ENCODE measurements at regions not wholly inside any gene's neighbourhood (a gene's known extent, or its start where the extent isn't known, plus 50 kb on each side); places are given as distances from the start of the nearest gene placed in this dataset.
"Not testable (repeated sequence)": the region's sequence is repeated elsewhere in the genome, so short reads cannot be mapped to it uniquely, and the experiment has no call there.

DNA sequence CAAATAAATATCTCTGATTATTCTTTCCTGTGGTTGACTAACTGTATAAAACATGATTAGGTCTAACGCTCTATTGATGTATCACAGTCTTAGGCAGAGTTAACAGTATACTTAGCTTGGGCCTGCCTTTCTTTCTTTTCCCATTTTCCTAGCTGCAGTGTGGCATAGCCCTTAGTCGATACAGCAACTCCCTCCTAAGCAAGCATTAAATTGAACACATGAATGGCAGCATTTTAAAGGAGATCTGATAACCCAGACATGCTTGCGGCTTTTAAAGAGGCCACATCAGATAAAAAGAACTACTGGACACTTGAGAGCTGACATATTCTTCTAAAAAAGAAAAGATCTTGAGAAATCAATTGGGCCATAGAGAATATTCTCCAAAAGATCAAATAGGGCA lies 312.0 kb upstream of the TMPRSS15 start:
- FAIRE-seq (no peak), DNase-seq (ENCODE audit: insufficient read length, low spot score) (no peak)
- no peak for TF ChIP-seq POLR2A (IDR thresholded peaks at IDR 0.05; ENCODE audit: low read depth, low read length)

- DNase-seq (ENCODE audit: insufficient read length, low spot score) (no peak), FAIRE-seq (peak; percentile 81)
- no peak for TF ChIP-seq POLR2A (IDR thresholded peaks at IDR 0.05; ENCODE audit: low read depth, low read length)
These were observed 313.1 kb upstream of the TMPRSS15 start for GRCh38 chr21:18716578-18717138.

- TF ChIP-seq POLR2A (IDR thresholded peaks at IDR 0.05; ENCODE audit: low read depth, low read length): no peak
- FAIRE-seq: no peak
- no peak for DNase-seq (ENCODE audit: insufficient read length, low spot score)
These were observed 318.6 kb upstream of the TMPRSS15 start for GRCh38 chr21:18722193-18722592.

DNA sequence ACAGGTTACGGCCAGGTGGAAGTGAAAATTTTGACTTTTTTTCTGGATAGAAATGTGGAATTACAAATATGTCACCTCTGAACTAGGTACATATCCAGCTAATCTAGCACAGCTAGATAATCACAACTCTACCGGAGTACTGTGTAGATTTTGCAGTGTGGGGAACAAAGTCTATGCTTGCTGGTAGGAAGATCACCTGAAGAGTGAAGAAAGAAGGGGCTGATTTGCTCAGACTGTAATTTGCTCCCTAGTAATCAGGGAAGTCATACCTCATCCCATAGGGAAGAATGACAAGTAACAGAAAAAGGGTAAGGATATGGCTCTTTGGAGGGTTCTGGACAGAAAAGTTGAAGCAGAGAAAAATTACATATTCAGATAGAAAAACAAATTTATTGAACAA lies 319.6 kb upstream of the TMPRSS15 start:
- DNase-seq (ENCODE audit: insufficient read length, low spot score) (no peak), FAIRE-seq (no peak)
- TF ChIP-seq POLR2A (IDR thresholded peaks at IDR 0.05; ENCODE audit: low read depth, low read length): no peak

DNA sequence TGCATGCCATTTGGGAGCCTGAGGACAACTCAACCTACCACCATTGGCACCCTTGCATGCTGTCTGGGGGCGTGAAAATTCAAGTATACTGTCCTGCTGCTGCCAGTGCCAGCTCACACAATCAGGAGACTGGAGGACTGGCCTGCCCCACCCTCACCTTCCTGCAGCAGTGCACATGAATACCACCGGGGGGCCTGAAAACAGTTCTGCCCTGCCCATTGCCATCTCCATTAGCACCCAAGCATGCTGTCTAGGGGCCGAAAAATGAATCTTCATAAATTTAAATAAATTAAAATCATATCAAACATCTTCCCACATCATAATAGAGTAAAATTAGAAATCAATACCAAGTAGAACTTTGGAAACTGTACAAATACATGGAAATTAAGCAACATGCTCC lies 322.1 kb upstream of the TMPRSS15 start:
- DNase-seq (ENCODE audit: insufficient read length, low spot score) (no peak), FAIRE-seq (no peak)
- no peak for TF ChIP-seq POLR2A (IDR thresholded peaks at IDR 0.05; ENCODE audit: low read depth, low read length)

GRCh38 chr21:18741954-18742353 lies 338.4 kb upstream of the TMPRSS15 start:
- FAIRE-seq (no peak), DNase-seq (ENCODE audit: insufficient read length, low spot score) (no peak)
- no peak for TF ChIP-seq POLR2A (IDR thresholded peaks at IDR 0.05; ENCODE audit: low read depth, low read length)

- no peak for TF ChIP-seq POLR2A (IDR thresholded peaks at IDR 0.05; ENCODE audit: low read depth, low read length)
- no peak for FAIRE-seq
- DNase-seq (ENCODE audit: insufficient read length, low spot score): no peak
These were observed 339.9 kb upstream of the TMPRSS15 start for GRCh38 chr21:18743531-18743930.

GRCh38 chr21:18744840-18745239 lies 341.3 kb upstream of the TMPRSS15 start:
- TF ChIP-seq POLR2A (IDR thresholded peaks at IDR 0.05; ENCODE audit: low read depth, low read length): no peak
- FAIRE-seq: no peak
- no peak for DNase-seq (ENCODE audit: insufficient read length, low spot score)

- not testable (repeated sequence) for FAIRE-seq
These were observed 349.3 kb upstream of the TMPRSS15 start for GRCh38 chr21:18752894-18753293.

GRCh38 chr21:18756272-18756671 lies 352.7 kb upstream of the TMPRSS15 start:
- peak; percentile 48 for FAIRE-seq
- DNase-seq (ENCODE audit: insufficient read length, low spot score): not testable (repeated sequence)

More at GRCh38 chr21:18752894-18753293, 349.3 kb upstream of the TMPRSS15 start:
- DNase-seq (ENCODE audit: insufficient read length, low spot score): not testable (repeated sequence)

GRCh38 chr21:18759267-18759666 lies 355.7 kb upstream of the TMPRSS15 start:
- no peak for DNase-seq (ENCODE audit: insufficient read length, low spot score)
- FAIRE-seq: no peak
- TF ChIP-seq POLR2A (IDR thresholded peaks at IDR 0.05; ENCODE audit: low read depth, low read length): no peak

DNA sequence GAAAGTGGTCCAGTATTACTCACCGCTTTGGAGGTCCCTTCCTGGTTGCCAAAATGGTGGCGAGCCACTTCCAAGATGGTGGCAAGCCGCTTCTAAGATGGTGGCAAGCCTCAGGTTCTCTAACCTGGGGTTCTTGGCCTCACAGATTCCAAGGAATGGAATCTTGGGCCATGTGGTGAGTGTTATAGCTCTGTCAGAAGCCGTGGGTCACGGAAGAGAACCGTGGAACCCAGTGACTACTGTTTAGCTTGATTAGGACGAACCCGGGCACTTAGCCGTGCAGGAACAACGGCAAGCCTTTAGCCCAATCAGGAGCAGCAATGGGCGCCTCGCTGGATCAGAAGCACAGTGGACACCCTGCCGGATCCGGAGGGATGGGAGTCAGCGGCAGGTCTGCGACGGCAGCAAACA lies 356.2 kb upstream of the TMPRSS15 start:
- DNase-seq (ENCODE audit: insufficient read length, low spot score) (no peak), FAIRE-seq (no peak)
- peak; percentile 7; the same call in 1 of the 2 replicates for TF ChIP-seq POLR2A (IDR thresholded peaks at IDR 0.05; ENCODE audit: low read depth, low read length)

GRCh38 chr21:18760247-18760646 lies 356.7 kb upstream of the TMPRSS15 start:
- no peak for TF ChIP-seq POLR2A (IDR thresholded peaks at IDR 0.05; ENCODE audit: low read depth, low read length)
- FAIRE-seq (no peak), DNase-seq (ENCODE audit: insufficient read length, low spot score) (no peak)

DNA sequence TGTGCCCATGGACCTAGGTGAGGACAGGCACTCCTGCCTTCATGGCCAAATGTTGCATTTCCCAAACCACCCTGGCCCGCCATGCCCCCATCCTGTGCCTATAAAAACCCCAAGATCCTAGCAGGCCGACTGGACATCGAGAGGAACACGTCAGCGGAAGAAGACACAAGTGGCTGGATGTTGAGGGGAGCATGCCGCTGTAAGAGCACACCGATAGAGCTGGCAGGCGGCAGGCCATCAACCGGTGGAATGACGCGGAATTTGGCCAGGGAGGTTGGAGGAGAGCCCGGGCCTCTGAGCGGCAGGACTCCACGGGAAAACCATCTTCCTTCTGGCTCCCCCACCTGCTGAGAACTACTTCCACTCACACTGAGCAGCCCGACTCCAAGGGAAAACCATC lies 361.1 kb upstream of the TMPRSS15 start:
- TF ChIP-seq POLR2A (IDR thresholded peaks at IDR 0.05; ENCODE audit: low read depth, low read length): no peak
- DNase-seq (ENCODE audit: insufficient read length, low spot score) (no peak), FAIRE-seq (no peak)

GRCh38 chr21:18769599-18769998 lies 366.0 kb upstream of the TMPRSS15 start:
- TF ChIP-seq POLR2A (IDR thresholded peaks at IDR 0.05; ENCODE audit: low read depth, low read length): no peak
- DNase-seq (ENCODE audit: insufficient read length, low spot score): no peak
- FAIRE-seq: no peak

DNA sequence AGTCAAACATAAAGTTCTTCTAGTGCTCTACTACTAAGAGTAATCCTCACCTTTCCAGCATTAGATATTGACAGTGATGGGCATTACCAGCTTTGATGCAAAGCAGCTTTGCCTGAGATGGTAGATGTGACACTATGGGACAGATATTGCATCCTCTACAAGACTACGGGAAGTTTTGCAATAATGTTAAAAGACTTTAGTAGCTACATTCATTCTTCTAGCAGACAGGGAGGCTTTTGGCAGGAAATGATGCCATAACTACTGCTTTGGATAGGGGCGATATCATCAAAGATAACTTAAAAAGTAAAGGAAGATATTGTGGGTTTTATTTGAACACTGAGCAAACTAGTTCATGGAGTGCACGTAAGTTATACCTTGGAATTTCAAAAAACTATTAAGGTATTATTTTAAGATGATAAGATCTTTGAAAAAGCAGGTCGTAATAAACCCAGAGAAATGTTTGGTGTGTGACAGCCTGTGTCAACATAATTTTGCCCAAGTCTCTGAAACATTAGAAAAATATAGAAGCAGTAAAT lies 368.3 kb upstream of the TMPRSS15 start:
- FAIRE-seq: no peak
- TF ChIP-seq POLR2A (IDR thresholded peaks at IDR 0.05; ENCODE audit: low read depth, low read length): no peak
- no peak for DNase-seq (ENCODE audit: insufficient read length, low spot score)

All from H54 (cell line).